ENCODE measurements at regions not wholly inside any gene's neighbourhood (a gene's known extent, or its start where the extent isn't known, plus 50 kb on each side); places are given as distances from the start of the nearest gene placed in this dataset.

- TF ChIP-seq EZH2 (IDR thresholded peaks at IDR 0.05; ENCODE audit: insufficient read depth, poor library complexity, severe bottlenecking) (no peak), EZH2phosphoT487 (IDR thresholded peaks at IDR 0.05; ENCODE audit: insufficient read depth, low read depth) (no peak)
These were observed 224.8 kb upstream of the NRXN1 start for GRCh38 chr2:51256736-51257135.

Data from GM23248 (cell line).